ENCODE measurements at regions not wholly inside any gene's neighbourhood (a gene's known extent, or its start where the extent isn't known, plus 50 kb on each side); places are given as distances from the start of the nearest gene placed in this dataset.

- no peak for TF ChIP-seq POLR2AphosphoS5 (IDR thresholded peaks at IDR 0.05; ENCODE audit: borderline replicate concordance, low read depth, low read length)
- TF ChIP-seq EZH2 (IDR thresholded peaks at IDR 0.05) = no peak
- TF ChIP-seq FOXP2 (optimal IDR thresholded peaks at IDR 0.05; ENCODE audit: control extremely low read depth, extremely low read length, insufficient read depth) = no peak
Measured at GRCh38 chr1:109837852-109838570, 72.6 kb upstream of the CSF1 start.

All from SK-N-MC (cell line).